ENCODE measurements at regions not wholly inside any gene's neighbourhood (a gene's known extent, or its start where the extent isn't known, plus 50 kb on each side); places are given as distances from the start of the nearest gene placed in this dataset.

DNA sequence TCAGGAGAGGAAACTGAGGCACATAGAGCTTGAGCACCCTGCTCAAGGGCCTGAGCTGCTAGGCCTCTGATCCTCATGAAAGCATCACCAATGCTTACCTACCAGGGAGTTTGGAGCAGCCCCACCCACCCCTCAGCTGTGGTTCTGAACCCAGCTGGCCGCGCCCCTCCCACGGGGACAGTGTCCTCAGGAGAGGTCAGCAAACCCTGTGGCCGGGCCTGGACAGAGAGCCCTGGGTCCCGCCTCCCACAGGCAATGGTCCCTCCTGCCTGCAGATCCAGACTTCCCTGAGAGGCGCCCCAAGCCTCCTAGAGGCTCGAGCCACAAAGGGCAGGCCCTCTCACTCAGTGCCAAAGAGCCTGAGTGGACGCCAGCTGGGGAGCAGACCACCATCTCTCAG is 184.9 kb downstream of the BRD1 start:
- Histone ChIP-seq H3K27me3 (replicated peaks in 1 of 7) (no peaks in the 10 kb centered on the region), H3K4me3 (no peak overlapping the region), H3K4me1 (peaks cover 0 to 63% (median 24%) of the 10 kb centered on the region in 6 donors), H3K36me3 (peaks cover 0 to 75% (median 5%) of the 10 kb centered on the region in 6 donors), H3K27ac (no peak overlapping the region), H3K9me3 (no peaks in the 10 kb centered on the region)
- TF ChIP-seq POLR2A (IDR thresholded peaks at IDR 0.05) (no peak), POLR2AphosphoS5 (IDR thresholded peaks at IDR 0.05) (no peak)
- TF ChIP-seq, protein P1, sequence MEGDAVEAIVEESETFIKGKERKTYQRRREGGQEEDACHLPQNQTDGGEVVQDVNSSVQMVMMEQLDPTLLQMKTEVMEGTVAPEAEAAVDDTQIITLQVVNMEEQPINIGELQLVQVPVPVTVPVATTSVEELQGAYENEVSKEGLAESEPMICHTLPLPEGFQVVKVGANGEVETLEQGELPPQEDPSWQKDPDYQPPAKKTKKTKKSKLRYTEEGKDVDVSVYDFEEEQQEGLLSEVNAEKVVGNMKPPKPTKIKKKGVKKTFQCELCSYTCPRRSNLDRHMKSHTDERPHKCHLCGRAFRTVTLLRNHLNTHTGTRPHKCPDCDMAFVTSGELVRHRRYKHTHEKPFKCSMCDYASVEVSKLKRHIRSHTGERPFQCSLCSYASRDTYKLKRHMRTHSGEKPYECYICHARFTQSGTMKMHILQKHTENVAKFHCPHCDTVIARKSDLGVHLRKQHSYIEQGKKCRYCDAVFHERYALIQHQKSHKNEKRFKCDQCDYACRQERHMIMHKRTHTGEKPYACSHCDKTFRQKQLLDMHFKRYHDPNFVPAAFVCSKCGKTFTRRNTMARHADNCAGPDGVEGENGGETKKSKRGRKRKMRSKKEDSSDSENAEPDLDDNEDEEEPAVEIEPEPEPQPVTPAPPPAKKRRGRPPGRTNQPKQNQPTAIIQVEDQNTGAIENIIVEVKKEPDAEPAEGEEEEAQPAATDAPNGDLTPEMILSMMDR (IDR thresholded peaks at IDR 0.05 in 8 of 11, conservative IDR thresholded peaks at IDR 0.05 in 3 of 11): no peak
- DNase-seq: no peak
- WGBS, 5 donors: 84 to 90% (median 87%) methylated on average over 5 to 8 of the region's 8 CpGs; no CpG with 5 or more reads in 1 of the 5 donors
- intact Hi-C loops (cut with DNase I; ENCODE audit: low total_unique reads): no loop called here

DNA sequence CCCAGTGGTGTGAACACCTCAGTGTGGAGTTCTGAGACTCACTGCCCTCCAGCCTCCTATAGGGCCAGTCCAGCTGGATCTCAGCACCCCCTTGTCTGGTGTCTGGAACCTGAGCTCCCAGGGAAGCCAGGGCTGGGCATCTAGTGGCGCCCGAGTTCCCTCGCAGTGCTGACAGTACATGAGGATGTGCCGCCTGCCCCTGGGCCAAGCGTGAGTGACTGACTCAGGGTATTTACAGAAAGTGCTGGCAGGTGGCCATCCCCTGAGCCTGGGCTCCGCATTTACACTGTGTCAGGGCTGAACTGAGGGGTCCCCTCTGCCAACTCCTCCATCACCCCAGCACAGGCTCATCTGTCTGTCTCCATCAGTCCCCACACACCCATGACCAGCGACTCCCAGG is 185.3 kb downstream of the BRD1 start:
- 77 to 83% (median 80%) methylated on average over 1 to 7 of the region's 7 CpGs for WGBS, 5 donors

DNA sequence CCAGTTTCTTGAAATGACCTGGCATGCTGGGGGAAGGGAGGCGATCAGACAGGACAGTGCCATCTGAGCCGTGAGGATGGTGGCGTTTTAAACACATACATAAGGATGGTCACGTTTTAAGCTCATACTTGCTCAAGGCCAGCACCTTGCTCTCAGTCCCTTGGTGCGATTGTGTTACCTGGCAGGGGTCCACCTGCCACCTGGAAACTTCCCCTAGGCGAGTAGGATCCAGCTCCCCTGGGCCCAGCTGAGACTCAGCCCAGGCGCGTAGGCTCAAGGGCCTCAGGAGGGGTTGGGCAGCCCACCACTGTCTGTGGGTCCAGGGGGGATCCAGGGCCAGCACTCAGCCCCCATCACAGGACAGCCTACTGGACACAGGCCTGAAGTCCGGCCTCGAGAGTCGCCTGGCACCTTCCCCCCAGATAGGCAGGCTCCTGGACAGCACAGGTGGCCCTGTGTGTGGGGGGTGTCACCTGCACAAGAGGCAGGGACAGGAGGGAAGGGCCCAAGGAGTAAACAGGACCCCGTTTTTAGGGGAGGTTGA is 185.8 kb downstream of the BRD1 start:
- Histone ChIP-seq H3K27ac (no peak overlapping the region), H3K4me3 (no peak overlapping the region), H3K27me3 (replicated peaks in 1 of 7) (no peaks in the 10 kb centered on the region), H3K9me3 (no peaks in the 10 kb centered on the region), H3K36me3 (peaks cover 0 to 75% (median 5%) of the 10 kb centered on the region in 6 donors), H3K4me1 (peaks cover 0 to 58% (median 24%) of the 10 kb centered on the region in 6 donors)
- no peak for DNase-seq
- intact Hi-C loops (cut with DNase I; ENCODE audit: low total_unique reads): no loop called here
- TF ChIP-seq, protein P1 (IDR thresholded peaks at IDR 0.05 in 8 of 11, conservative IDR thresholded peaks at IDR 0.05 in 3 of 11): no peak
- no peak for TF ChIP-seq POLR2A (IDR thresholded peaks at IDR 0.05)
- TF ChIP-seq POLR2AphosphoS5 (IDR thresholded peaks at IDR 0.05): no peak
- WGBS, 5 donors: 87 to 94% (median 88%) methylated on average over 5 to 12 of the region's 12 CpGs

More for the DNA sequence above, 185.3 kb downstream of the BRD1 start:
- no peak overlapping the region for H3K4me3 ChIP-seq
- peaks cover 0 to 75% (median 5%) of the 10 kb centered on the region in 6 donors for H3K36me3 ChIP-seq
- no peak for DNase-seq
- intact Hi-C loops (cut with DNase I; ENCODE audit: low total_unique reads): no loop called here
- H3K27ac ChIP-seq: no peak overlapping the region
- peaks cover 0 to 61% (median 24%) of the 10 kb centered on the region in 6 donors for H3K4me1 ChIP-seq
- H3K27me3 ChIP-seq (replicated peaks in 1 of 7): no peaks in the 10 kb centered on the region
- H3K9me3 ChIP-seq: no peaks in the 10 kb centered on the region
- TF ChIP-seq POLR2AphosphoS5 (IDR thresholded peaks at IDR 0.05) (no peak), POLR2A (IDR thresholded peaks at IDR 0.05) (no peak)
- TF ChIP-seq, protein P1 (IDR thresholded peaks at IDR 0.05 in 8 of 11, conservative IDR thresholded peaks at IDR 0.05 in 3 of 11): no peak

DNA sequence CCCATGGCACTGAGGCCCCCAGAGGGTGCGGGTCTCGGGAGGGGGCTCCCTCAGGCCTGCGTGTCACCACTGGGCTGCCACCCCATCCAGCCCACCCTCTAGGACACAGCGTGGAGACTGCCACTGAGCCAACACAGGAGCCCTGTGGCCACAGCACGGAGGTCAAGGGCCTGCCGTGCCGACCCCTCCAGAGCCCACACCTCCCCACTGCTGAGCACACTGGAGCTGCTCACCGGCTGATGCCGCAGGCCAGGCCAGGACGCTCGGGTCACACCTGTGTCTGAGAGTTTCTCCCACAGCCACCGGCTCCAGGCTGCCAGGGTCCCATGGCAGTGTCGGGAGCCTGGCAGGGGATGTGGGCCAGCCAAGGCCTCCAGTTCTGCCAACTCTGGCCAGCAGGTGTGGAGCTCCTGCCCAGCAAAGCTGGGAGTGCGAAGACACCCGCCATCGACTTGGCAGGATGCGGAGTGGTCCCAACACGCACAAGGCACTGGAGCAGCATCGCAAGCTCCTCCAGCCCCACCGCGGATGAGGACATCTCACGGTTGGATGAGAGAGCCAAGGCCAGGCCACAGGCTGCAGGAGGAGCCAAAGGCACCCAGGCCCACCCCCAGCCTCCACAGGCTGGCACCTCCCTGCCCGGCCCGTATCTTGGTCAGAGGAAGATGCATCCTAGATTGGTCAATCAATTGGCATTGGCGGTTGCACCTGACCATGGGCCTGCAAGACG is 187.1 kb downstream of the BRD1 start:
- WGBS, 5 donors: 78 to 97% (median 89%) methylated on average over 11 to 26 of the region's 26 CpGs
- H3K27me3 ChIP-seq (replicated peaks in 1 of 7): no peaks in the 10 kb centered on the region

More for the DNA sequence above, 187.1 kb downstream of the BRD1 start:
- Histone ChIP-seq H3K9me3 (no peaks in the 10 kb centered on the region), H3K4me3 (no peak overlapping the region), H3K4me1 (peaks cover 0 to 58% (median 24%) of the 10 kb centered on the region in 6 donors), H3K36me3 (peaks cover 0 to 82% (median 5%) of the 10 kb centered on the region in 6 donors), H3K27ac (no peak overlapping the region)
- no peak for DNase-seq
- TF ChIP-seq, protein P1 (IDR thresholded peaks at IDR 0.05 in 8 of 11, conservative IDR thresholded peaks at IDR 0.05 in 3 of 11): no peak
- TF ChIP-seq POLR2AphosphoS5 (IDR thresholded peaks at IDR 0.05) (no peak), POLR2A (IDR thresholded peaks at IDR 0.05) (no peak)
- intact Hi-C loops (cut with DNase I; ENCODE audit: low total_unique reads): no loop called here

Measured in spleen (tissue), 11 donors.